Sigmoid colon (tissue), 6 donors: ENCODE measurements at regions not wholly inside any gene's neighbourhood (a gene's known extent, or its start where the extent isn't known, plus 50 kb on each side); places are given as distances from the start of the nearest gene placed in this dataset.
"Not testable (repeated sequence)": the region's sequence is repeated elsewhere in the genome, so short reads cannot be mapped to it uniquely, and the experiment has no call there.

ENCODE experiments used
- DNase-seq: peaks from one replicate; pipeline ENCODE4 v3.0.0-alpha.2; 2019
- H3K27ac ChIP-seq, 4 donors: fragments of 200-600 bp; sonication (generic); one replicate each; pipeline ENCODE4 v1.5.1; 2016 to 2019; ENCODE audit warnings: mild to moderate bottlenecking in 1 of 4
- H3K27me3 ChIP-seq, 3 donors: fragments of 200-600 bp; sonication (generic); one replicate each; pipeline ENCODE4 v1.5.1; 2019; ENCODE audit warnings: mild to moderate bottlenecking in 1 of 3
- H3K36me3 ChIP-seq, 4 donors: fragments of 200-600 bp; sonication (generic); one replicate each; pipeline ENCODE4 v1.5.1; 2016 to 2019
- H3K4me1 ChIP-seq, 4 donors: fragments of 200-600 bp; sonication (generic); one replicate each; pipeline ENCODE4 v1.5.1; 2017 to 2019
- H3K4me3 ChIP-seq, 4 donors: fragments of 200-600 bp; sonication (generic); one replicate each; pipeline ENCODE4 v1.5.1; 2017 to 2019; ENCODE audit warnings: mild to moderate bottlenecking in 2 of 4, moderate library complexity in 1 of 4
- H3K9me3 ChIP-seq, 4 donors: fragments of 200-600 bp in 3 of 4; sonication (generic) in 3 of 4; one replicate each; pipeline versions ENCODE4 v1.5.1 to v1.6.1; 2013 to 2019
- CTCF ChIP-seq, 4 experiments: fragments of 450-650 bp in 3 of 4; fragments of 200-600 bp in 1 of 4; IDR thresholded peaks; one replicate each; pipeline ENCODE4 v1.5.1; 2016 to 2019; ENCODE audit warnings: antibody characterized with exemption in 4 of 4, mild to moderate bottlenecking in 3 of 4, moderate library complexity in 2 of 4
- EP300 ChIP-seq, 4 donors: sonication (generic); formaldehyde crosslinking; IDR thresholded peaks; one replicate each; pipeline ENCODE4 v1.6.1; 2017; ENCODE audit warnings: antibody characterized with exemption in 4 of 4
- POLR2A ChIP-seq, 2 donors: fragments of 450-650 bp; IDR thresholded peaks; one replicate each; pipeline ENCODE4 v1.6.1; 2016; ENCODE audit warnings: antibody characterized with exemption in 2 of 2, mild to moderate bottlenecking in 2 of 2, moderate library complexity in 2 of 2
- POLR2AphosphoS5 ChIP-seq, 4 donors: sonication (generic); formaldehyde crosslinking; IDR thresholded peaks; one replicate each; pipeline ENCODE4 v1.6.1; 2017; ENCODE audit warnings: antibody characterized with exemption in 4 of 4
- WGBS, 2 donors: extraction: QIAGEN DNeasy Blood & Tissue Kit; methylation state at CpG; one replicate each; pipeline ENCODE4 v1.1.7; 2013; 5-methylcytosine and 5-hydroxymethylcytosine counted together
- intact Hi-C: fragments of 100-400 bp; cut with DNase I; formaldehyde crosslinking; loops from one replicate; pipeline ENCODE4 v1.15.1; 2023
- donor health status: healthy with polysubstance abuse.
- donor health status: healthy.

GRCh38 chr11:130536106-130537040 lies 87.9 kb downstream of the ADAMTS15 start:
- H3K4me3 ChIP-seq, result no peak overlapping the region
- no peak for DNase-seq
- no peaks in the 10 kb centered on the region for H3K4me1 ChIP-seq
- no peaks in the 10 kb centered on the region for H3K36me3 ChIP-seq
- intact Hi-C loops, result no loop called here
- WGBS, 2 donors, result 91 to 92% methylated on average over 11 of the region's 11 CpGs
- H3K9me3 ChIP-seq, result no peaks in the 10 kb centered on the region
- no peaks in the 10 kb centered on the region for H3K27me3 ChIP-seq
- TF ChIP-seq EP300 (IDR thresholded peaks at IDR 0.05) (no peak), CTCF (IDR thresholded peaks at IDR 0.05) (no peak), POLR2AphosphoS5 (IDR thresholded peaks at IDR 0.05) (no peak)
- peak overlapping the region in 1 of 4 donors; percentile 3 for H3K27ac ChIP-seq

GRCh38 chr11:130539680-130540079 lies 91.2 kb downstream of the ADAMTS15 start:
- H3K36me3 ChIP-seq, H3K27me3 ChIP-seq, H3K4me1 ChIP-seq, H3K4me3 ChIP-seq, H3K9me3 ChIP-seq, DNase-seq, H3K27ac ChIP-seq, intact Hi-C loops: not testable (repeated sequence)
- WGBS, 2 donors, result 90 to 93% methylated on average over 1 of the region's 1 CpG

- no peak for DNase-seq
- WGBS, 2 donors, result 95 to 96% methylated on average over 2 of the region's 2 CpGs
- Histone ChIP-seq H3K27me3 (no peaks in the 10 kb centered on the region), H3K4me1 (no peaks in the 10 kb centered on the region), H3K9me3 (no peaks in the 10 kb centered on the region), H3K4me3 (no peak overlapping the region), H3K27ac (no peak overlapping the region), H3K36me3 (no peaks in the 10 kb centered on the region)
- TF ChIP-seq POLR2A (IDR thresholded peaks at IDR 0.05), result no peak
- no peak for TF ChIP-seq EP300 (IDR thresholded peaks at IDR 0.05)
- no peak for TF ChIP-seq CTCF (IDR thresholded peaks at IDR 0.05)
- no peak for TF ChIP-seq POLR2AphosphoS5 (IDR thresholded peaks at IDR 0.05)
- intact Hi-C loops, result no loop called here
Measured at GRCh38 chr11:130544266-130544665, 95.8 kb downstream of the ADAMTS15 start.

- no peaks in the 10 kb centered on the region for H3K9me3 ChIP-seq
- no peaks in the 10 kb centered on the region for H3K36me3 ChIP-seq
- intact Hi-C loops, result no loop called here
- no peaks in the 10 kb centered on the region for H3K27me3 ChIP-seq
- DNase-seq, result no peak
- H3K4me1 ChIP-seq, result no peaks in the 10 kb centered on the region
- H3K4me3 ChIP-seq, result no peak overlapping the region
- H3K27ac ChIP-seq, result no peak overlapping the region
- 91% methylated on average over 4 of the region's 4 CpGs for WGBS, 2 donors
- TF ChIP-seq POLR2AphosphoS5 (IDR thresholded peaks at IDR 0.05) (no peak), CTCF (IDR thresholded peaks at IDR 0.05) (no peak), POLR2A (IDR thresholded peaks at IDR 0.05) (no peak), EP300 (IDR thresholded peaks at IDR 0.05) (no peak)
Measured at GRCh38 chr11:130545449-130546072, 97.1 kb downstream of the ADAMTS15 start.

- Histone ChIP-seq H3K27ac (no peak overlapping the region), H3K4me1 (no peaks in the 10 kb centered on the region), H3K9me3 (no peaks in the 10 kb centered on the region), H3K4me3 (no peak overlapping the region), H3K27me3 (no peaks in the 10 kb centered on the region), H3K36me3 (no peaks in the 10 kb centered on the region)
- TF ChIP-seq POLR2AphosphoS5 (IDR thresholded peaks at IDR 0.05) (no peak), POLR2A (IDR thresholded peaks at IDR 0.05) (no peak), CTCF (IDR thresholded peaks at IDR 0.05) (no peak), EP300 (IDR thresholded peaks at IDR 0.05) (no peak)
- 92 to 95% methylated on average over 7 of the region's 7 CpGs for WGBS, 2 donors
- no peak for DNase-seq
- intact Hi-C loops, result no loop called here
Measured at GRCh38 chr11:130546438-130546837, 98.0 kb downstream of the ADAMTS15 start.
